Jurkat, Clone E6-1 (cell line): ENCODE measurements at regions not wholly inside any gene's neighbourhood (a gene's known extent, or its start where the extent isn't known, plus 50 kb on each side); places are given as distances from the start of the nearest gene placed in this dataset.
"Not testable (repeated sequence)": the region's sequence is repeated elsewhere in the genome, so short reads cannot be mapped to it uniquely, and the experiment has no call there.

Source experiments
- DNase-seq: peaks from one replicate; pipeline ENCODE4 v3.0.0-alpha.2; 2011; ENCODE audit warnings: low read depth, low spot score
- H3K4me3 ChIP-seq: 2 replicates; pipeline ENCODE4 v1.5.1; 2011; ENCODE audit warnings: mild to moderate bottlenecking, low read length, control low read depth, moderate library complexity

- DNase-seq: no peak
- H3K4me3 ChIP-seq: no peak overlapping the region
Measured at GRCh38 chr2:226179010-226179409, 620.6 kb downstream of the IRS1 start.

DNA sequence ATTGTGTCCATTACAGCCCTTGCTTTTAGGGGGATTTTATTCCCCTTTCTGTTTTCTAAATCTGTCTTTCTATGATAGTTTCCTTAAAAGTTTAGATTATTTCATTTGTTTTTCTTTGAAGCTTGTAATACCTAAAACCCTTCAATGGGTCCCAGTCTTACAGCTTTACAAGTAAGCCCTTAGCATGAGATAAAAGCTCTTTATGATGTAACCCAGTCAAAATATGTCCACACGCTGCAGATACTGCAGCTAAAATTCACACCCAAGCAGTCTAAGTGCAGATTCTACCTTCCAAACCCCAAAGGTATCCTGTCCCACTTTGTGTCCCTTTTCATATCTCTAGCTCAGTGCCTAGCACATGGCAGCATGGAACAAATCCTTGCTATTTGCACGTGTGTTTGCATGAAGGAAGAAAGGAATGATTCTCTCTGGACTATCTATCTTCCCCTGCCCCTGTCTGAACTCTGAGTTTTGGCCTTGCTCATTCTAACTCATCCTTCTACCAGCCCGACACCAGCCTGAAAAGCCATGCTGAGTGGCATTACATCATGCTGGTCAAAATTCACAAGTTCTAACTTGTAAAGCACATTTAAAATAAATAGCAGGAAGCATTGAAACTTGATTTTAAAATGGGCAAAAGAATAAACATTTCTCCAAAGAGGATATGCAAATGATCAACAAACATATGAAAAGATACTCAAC is 623.2 kb downstream of the IRS1 start:
- no peak overlapping the region for H3K4me3 ChIP-seq
- no peak for DNase-seq

GRCh38 chr2:226174390-226174789 is 625.2 kb downstream of the IRS1 start:
- no peak overlapping the region for H3K4me3 ChIP-seq
- no peak for DNase-seq

DNA sequence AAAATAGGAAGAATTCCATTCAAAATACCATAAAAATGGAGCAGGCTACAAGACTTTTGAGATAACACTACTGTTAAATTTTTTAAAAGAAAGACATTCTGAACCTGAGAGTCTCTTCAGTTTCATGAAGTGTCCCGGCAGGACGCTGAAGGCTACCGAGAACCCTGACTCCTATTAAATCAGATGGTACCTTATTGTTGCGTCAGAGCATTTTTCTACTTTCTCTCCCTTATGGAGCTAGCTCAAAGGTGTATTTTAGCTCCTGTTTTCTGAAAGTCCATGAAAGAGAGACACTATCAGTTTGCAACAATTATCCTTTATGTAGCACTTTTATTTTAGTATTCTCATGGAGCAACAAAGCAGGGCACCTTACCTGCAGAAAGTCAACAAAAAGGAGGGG is 626.7 kb downstream of the IRS1 start:
- no peak for DNase-seq

DNA sequence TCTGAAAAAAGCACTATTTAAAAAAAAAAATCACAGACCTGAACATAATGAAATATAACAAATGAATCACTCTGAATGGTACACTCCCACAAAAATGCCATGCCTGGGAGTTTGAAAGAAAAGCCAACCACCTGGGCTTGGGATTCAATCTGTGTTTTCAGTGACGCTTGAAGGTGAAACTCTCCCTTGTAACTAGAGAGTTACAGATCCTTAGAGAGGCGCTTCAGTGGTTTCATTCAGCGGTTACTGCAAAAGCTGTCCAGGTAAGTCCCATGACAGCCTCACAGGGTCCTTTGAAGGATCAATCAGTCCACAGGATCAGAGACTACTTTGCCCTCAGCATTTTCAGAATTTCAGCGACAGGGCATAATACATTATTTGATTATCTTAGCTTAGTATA is 627.3 kb downstream of the IRS1 start:
- H3K4me3 ChIP-seq: no peak overlapping the region
- DNase-seq: no peak

More for the DNA sequence above, 626.7 kb downstream of the IRS1 start:
- no peak overlapping the region for H3K4me3 ChIP-seq

- no peak for DNase-seq
- H3K4me3 ChIP-seq: no peak overlapping the region
Measured at GRCh38 chr2:226169751-226170581, 629.7 kb downstream of the IRS1 start.

DNA sequence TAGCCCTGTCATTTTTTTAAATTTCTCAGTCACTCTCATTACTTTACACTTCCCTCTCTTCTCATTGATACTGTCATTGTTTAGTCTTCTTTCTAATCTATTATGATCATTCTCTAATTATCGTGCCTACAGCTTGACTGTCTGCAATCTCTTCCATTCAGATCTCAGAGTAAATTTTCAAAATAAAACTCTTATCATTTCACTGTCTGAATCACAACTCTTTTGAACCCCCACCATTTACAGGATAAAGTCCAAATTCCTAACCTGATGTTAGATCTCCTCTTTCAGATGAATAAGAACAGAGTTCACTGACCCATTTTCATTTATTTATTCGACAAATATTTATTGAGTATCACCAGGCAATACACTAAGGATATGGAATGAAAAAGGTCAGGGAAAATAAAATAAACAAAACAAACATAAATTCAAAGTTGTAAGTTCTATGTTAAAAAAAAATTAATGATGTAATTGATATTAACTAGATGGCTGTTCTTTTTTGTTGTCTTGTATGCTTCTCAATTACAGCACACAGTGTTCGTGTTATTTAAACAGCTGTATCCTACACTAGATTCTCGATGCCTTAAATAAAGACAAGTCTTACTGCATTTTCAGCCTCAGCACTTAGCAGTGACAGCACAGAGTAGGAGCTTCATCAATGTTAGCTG is 631.0 kb downstream of the IRS1 start:
- no peak for DNase-seq
- no peak overlapping the region for H3K4me3 ChIP-seq

DNA sequence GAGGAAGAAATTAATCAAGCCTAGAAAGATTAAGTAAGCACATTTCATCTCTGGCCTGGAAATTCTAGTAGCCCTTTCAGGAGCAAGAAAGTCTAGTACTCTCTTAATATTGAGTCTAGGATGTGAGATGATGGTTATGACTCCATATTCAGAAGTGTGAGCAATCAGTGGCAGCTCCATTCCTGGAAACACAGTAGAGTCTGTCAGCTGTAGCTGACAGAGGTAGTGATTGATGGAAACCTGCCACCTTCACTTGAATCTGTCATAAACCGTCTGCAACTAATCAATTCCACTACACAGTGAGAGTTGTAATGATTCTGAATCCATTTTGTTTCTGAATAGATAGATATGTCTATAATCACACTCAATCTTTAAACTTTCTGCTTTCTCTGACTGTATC is 635.1 kb downstream of the IRS1 start:
- DNase-seq: no peak

GRCh38 chr2:226160617-226161016 is 639.0 kb downstream of the IRS1 start:
- DNase-seq, H3K4me3 ChIP-seq: not testable (repeated sequence)

More for the DNA sequence above, 635.1 kb downstream of the IRS1 start:
- H3K4me3 ChIP-seq: no peak overlapping the region

DNA sequence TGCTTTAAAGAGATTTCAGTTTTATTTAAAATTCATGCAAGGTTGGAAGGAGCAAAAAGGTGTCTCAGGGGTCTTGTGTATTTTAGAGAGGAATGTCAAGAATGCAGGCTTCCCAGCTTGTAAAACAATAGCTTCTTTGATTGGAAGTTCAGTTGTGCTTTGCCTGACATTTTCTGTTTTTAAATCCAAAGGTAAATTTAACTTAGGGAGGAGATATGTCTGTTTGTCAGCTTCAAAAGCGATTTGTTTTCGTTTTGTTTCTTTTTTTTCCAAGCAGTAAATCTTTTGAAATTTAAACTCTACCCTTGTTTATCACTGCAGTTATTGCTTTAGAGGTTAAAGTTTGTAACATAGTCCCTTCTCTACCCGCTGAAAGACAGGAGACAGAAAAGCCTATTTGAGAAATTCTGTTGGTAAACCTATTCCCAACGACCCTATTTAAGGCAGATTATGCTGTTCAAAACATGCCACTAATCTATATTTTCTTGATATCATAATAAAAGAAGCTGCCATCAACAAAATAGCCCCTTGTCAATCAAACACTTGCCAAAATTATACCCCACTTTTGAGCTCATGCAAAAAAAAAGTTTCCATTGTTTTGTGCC is 639.6 kb downstream of the IRS1 start:
- no peak for DNase-seq

DNA sequence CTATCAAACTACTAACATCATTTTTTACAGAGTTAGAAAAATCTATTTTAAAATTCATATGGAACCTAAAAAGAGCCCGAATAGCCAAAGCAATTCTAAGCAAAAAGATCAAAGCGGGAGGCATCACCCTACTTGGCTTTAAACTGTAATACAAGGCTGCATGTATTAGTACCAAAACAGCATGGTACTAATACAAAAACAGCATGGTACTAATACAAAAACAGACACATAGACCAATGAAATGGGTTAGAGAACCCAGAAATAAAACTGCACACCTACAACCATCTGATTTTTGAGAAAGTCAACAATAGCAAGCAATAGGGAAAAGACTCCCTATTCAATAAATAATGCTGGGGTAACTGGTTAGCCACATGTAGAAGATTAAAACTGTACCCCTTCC is 640.7 kb downstream of the IRS1 start:
- DNase-seq: no peak
- no peak overlapping the region for H3K4me3 ChIP-seq

More for the DNA sequence above, 639.6 kb downstream of the IRS1 start:
- no peak overlapping the region for H3K4me3 ChIP-seq

DNA sequence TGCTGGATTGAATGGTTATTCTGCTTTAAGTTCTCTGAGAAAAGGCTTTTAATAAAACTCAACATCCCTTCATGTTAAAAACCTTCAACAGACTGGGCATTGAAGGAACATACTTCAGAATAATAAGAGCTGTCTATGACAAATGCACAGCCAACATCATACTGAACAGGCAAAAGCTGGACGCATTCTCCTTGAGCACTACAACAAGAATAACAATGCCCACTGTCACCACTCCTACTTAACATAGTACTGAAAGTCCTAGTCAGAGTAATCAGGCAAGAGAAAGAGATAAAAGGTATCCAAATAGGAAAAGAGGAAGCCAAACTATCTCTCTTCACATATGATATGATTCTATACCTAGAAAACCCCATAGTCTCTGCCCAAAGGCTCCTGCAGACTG is 641.4 kb downstream of the IRS1 start:
- no peak for DNase-seq
- no peak overlapping the region for H3K4me3 ChIP-seq

DNA sequence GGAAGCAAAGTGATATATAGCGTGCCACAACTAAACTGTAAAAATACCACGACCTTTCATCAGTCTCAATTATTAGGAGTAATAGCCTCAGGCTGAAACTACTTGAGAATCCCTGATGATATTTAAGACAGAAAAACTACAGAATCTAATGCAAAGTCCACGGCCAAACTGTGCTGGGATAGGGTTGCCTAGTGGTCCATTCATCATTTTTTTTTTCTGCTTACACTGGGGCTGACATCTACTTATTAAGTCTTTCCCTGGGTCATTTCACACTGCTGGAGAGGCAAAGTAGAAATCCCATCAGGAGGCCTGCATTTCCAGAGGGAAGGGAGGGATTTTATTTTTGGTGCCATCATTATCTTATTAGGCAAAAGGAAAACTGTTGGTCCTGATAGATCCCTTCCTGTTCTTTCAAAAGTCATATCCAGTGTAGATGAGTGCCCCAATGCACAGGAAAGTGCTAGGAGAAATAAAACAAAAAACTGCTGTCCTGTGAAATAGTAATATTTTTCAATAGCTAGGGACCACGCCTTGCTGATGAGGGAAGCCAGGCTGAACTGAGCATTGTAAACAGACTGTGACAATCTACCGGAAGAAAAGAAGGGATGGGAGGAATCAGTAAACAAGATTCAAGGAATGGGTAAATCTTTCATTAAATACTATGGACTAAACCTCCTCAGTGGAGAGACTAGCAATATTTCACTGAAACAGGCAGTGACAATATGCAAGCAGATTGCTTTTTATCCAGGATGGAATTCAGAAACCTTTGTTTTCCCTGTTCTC is 644.3 kb downstream of the IRS1 start:
- no peak for DNase-seq

GRCh38 chr2:226154610-226155009 is 645.0 kb downstream of the IRS1 start:
- H3K4me3 ChIP-seq: no peak overlapping the region
- DNase-seq: no peak

More for the DNA sequence above, 644.3 kb downstream of the IRS1 start:
- H3K4me3 ChIP-seq: no peak overlapping the region

- no peak overlapping the region for H3K4me3 ChIP-seq
- DNase-seq: no peak
Measured at GRCh38 chr2:226153553-226153952, 646.1 kb downstream of the IRS1 start.

DNA sequence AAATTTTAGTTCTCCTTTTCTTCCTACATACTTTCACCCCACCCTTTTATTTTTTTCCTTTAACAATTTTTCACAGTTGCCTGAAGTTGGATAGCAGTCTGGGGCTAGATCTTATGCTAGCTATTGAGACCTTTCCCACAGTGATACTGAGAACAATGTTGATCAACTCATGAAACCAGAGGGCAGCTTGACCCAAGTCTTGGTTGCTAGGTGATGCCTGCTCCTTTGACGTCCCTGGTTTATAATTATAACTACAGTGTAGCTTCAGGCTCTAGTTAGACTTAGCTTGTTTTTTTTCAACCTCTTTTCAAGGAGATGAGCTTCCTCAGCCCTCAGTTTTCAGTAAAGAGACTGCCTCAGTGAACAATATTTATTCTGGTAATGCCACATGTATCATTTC is 648.5 kb downstream of the IRS1 start:
- no peak overlapping the region for H3K4me3 ChIP-seq
- no peak for DNase-seq

DNA sequence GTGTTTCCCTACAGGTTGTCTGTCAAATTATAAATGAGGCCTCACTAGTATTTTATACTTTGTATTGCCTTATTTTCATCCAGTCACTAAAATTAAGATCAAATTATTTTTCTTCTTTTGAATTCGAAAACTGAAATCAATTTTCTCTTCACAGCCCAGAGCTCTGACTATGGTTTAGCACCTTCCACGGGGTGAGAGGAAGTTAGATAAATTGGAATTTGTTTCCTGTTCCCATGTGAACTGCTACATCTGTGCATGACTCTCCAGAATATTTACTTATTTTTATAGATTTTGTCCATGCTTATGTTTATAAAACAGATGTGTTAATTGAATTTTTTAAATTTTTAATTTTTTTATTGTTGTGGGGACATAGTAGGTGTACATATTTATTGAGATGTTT is 656.5 kb downstream of the IRS1 start:
- H3K4me3 ChIP-seq: no peak overlapping the region

GRCh38 chr2:226142463-226142862 is 657.2 kb downstream of the IRS1 start:
- DNase-seq: no peak

More for the DNA sequence above, 656.5 kb downstream of the IRS1 start:
- no peak for DNase-seq

GRCh38 chr2:226140594-226140993 is 659.0 kb downstream of the IRS1 start:
- no peak overlapping the region for H3K4me3 ChIP-seq
- DNase-seq: no peak

More at GRCh38 chr2:226142463-226142862, 657.2 kb downstream of the IRS1 start:
- no peak overlapping the region for H3K4me3 ChIP-seq
